Activated T-cell treated with anti-CD3 and anti-CD28 coated beads, Interleukin-2, amount 50 U/mL, for 72 hours (primary cell): ENCODE measurements at regions not wholly inside any gene's neighbourhood (a gene's known extent, or its start where the extent isn't known, plus 50 kb on each side); places are given as distances from the start of the nearest gene placed in this dataset.

Experiments
- ATAC-seq, 2 donors: fragments of 150-1000 bp; cut with Tn5 transposase; replicated peaks in 1 of 2; 2 replicates each; pipeline ENCODE4 v1.10.0; 2021; ENCODE audit warnings: moderate library complexity in 2 of 2, mild to moderate bottlenecking in 1 of 2
- DNase-seq, 2 donors: peaks; one replicate each; pipeline ENCODE4 v3.0.0; 2021 to 2022; ENCODE audit warnings: mixed read lengths in 1 of 2
- H3K27ac Mint-ChIP-seq: one replicate; pipeline ENCODE4 v1.8.0; 2022; ENCODE audit warnings: mild to moderate bottlenecking, moderate library complexity, mixed read lengths
- H3K27me3 Mint-ChIP-seq: one replicate; pipeline ENCODE4 v1.8.0; 2022; ENCODE audit warnings: low read depth, mixed read lengths
- H3K36me3 Mint-ChIP-seq, 2 donors: one replicate each; pipeline ENCODE4 v1.8.0; 2022; ENCODE audit warnings: mixed read lengths in 2 of 2, mild to moderate bottlenecking in 1 of 2; ENCODE audit not compliant: insufficient read depth in 2 of 2
- H3K4me1 Mint-ChIP-seq: one replicate; pipeline ENCODE4 v1.8.0; 2022; ENCODE audit warnings: low read depth, mixed read lengths
- H3K4me3 Mint-ChIP-seq, 2 donors: one replicate each; pipeline ENCODE4 v1.8.0; 2022; ENCODE audit warnings: mild to moderate bottlenecking in 2 of 2, mixed read lengths in 2 of 2, moderate library complexity in 2 of 2
- H3K9me3 Mint-ChIP-seq, 2 donors: one replicate each; pipeline ENCODE4 v1.8.0; 2022; ENCODE audit warnings: mixed read lengths in 2 of 2

GRCh38 chr18:51617572-51618260, 420.2 kb upstream of the MEX3C start:
- Mint-ChIP-seq H3K9me3 (no peaks in the 10 kb centered on the region), H3K4me1 (no peaks in the 10 kb centered on the region), H3K36me3 (peaks cover 0 to 2% of the 10 kb centered on the region in 2 donors), H3K4me3 (no peak overlapping the region), H3K27me3 (peaks cover 12% of the 10 kb centered on the region), H3K27ac (no peak overlapping the region)
- ATAC-seq (no peak), DNase-seq (no peak)

GRCh38 chr18:51619283-51619682, 421.8 kb upstream of the MEX3C start:
- H3K4me1 Mint-ChIP-seq, result no peaks in the 10 kb centered on the region
- H3K27me3 Mint-ChIP-seq, result peaks cover 22% of the 10 kb centered on the region
- no peak overlapping the region for H3K27ac Mint-ChIP-seq
- ATAC-seq (no peak), DNase-seq (no peak)
- no peak overlapping the region for H3K4me3 Mint-ChIP-seq
- H3K36me3 Mint-ChIP-seq, result no peaks in the 10 kb centered on the region
- no peaks in the 10 kb centered on the region for H3K9me3 Mint-ChIP-seq

- ATAC-seq (no peak), DNase-seq (peak; percentile 21 to 48)
- no peak overlapping the region for H3K4me3 Mint-ChIP-seq
- H3K36me3 Mint-ChIP-seq, result no peaks in the 10 kb centered on the region
- peaks cover 22% of the 10 kb centered on the region for H3K27me3 Mint-ChIP-seq
- no peaks in the 10 kb centered on the region for H3K9me3 Mint-ChIP-seq
- no peaks in the 10 kb centered on the region for H3K4me1 Mint-ChIP-seq
- no peak overlapping the region for H3K27ac Mint-ChIP-seq
These were observed 423.8 kb upstream of the MEX3C start for GRCh38 chr18:51621113-51621863.

DNA sequence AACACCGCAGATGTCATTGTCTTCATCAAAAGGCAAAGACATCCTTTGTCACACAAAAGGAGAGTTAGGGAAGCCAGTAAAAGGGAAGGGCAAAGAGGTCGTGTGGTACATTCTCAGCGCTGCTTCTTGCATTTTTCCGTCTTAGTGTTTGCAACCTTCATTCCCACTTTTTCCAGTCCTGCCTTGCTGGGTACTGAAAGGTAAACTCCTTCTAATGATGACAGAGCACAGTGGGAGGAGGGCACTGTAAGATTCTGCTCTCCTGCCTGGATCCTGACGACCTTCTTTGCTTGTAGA, 424.3 kb upstream of the MEX3C start:
- peaks cover 22% of the 10 kb centered on the region for H3K27me3 Mint-ChIP-seq

GRCh38 chr18:51622702-51623101, 425.2 kb upstream of the MEX3C start:
- Mint-ChIP-seq H3K9me3 (no peaks in the 10 kb centered on the region), H3K4me1 (no peaks in the 10 kb centered on the region), H3K36me3 (no peaks in the 10 kb centered on the region), H3K4me3 (no peak overlapping the region), H3K27me3 (peaks cover 22% of the 10 kb centered on the region), H3K27ac (no peak overlapping the region)
- ATAC-seq (no peak), DNase-seq (no peak)

More for the DNA sequence above, 424.3 kb upstream of the MEX3C start:
- Mint-ChIP-seq H3K36me3 (no peaks in the 10 kb centered on the region), H3K9me3 (no peaks in the 10 kb centered on the region), H3K4me1 (no peaks in the 10 kb centered on the region), H3K27ac (no peak overlapping the region), H3K4me3 (no peak overlapping the region)
- DNase-seq (no peak), ATAC-seq (no peak)

DNA sequence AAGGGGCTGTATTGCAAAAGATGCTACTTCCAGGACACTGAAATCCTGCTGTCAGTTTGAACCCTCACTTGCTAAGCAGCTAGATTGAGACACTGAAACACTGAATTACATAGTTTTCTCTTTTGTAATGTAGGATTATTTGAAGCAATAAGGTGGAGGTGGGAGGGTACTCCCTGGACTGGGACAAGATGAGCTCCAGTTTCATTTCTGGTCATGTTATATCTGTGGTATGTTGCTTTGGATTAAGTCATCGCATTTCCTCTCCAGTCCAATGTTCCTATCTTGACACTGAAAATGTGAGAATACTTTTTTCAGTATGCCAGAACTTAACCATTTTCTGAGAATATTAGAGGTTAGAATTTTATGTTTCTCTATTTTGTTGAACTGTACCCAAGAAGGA, 426.2 kb upstream of the MEX3C start:
- Mint-ChIP-seq H3K4me3 (no peak overlapping the region), H3K27me3 (peaks cover 22% of the 10 kb centered on the region), H3K27ac (no peak overlapping the region), H3K4me1 (no peaks in the 10 kb centered on the region), H3K9me3 (no peaks in the 10 kb centered on the region), H3K36me3 (no peaks in the 10 kb centered on the region)
- DNase-seq, result no peak
- ATAC-seq, result no peak

DNA sequence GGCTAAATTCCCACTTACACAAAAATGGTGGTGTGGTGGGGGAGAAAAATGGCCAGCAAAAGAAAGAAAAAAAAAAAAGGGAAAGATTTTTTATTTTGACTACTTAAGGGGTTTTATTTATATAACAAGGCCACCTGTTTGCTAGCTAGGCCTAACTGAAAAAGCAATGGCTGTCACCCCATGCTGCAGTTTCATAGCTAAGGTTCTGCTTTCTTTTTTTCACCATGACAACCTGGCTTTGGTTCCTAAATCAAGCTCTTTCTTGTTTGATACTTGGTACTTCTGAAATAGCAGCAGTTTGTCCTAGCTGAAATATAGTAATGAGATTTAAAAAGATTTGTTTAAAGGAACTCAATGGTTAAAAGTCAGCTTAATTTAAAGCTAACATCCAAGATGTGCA, 433.2 kb upstream of the MEX3C start:
- Mint-ChIP-seq H3K4me3 (no peak overlapping the region), H3K27ac (no peak overlapping the region), H3K9me3 (peaks cover 0 to under 1% of the 10 kb centered on the region in 2 donors), H3K27me3 (no peaks in the 10 kb centered on the region), H3K36me3 (no peaks in the 10 kb centered on the region), H3K4me1 (no peaks in the 10 kb centered on the region)
- ATAC-seq (no peak), DNase-seq (no peak)

DNA sequence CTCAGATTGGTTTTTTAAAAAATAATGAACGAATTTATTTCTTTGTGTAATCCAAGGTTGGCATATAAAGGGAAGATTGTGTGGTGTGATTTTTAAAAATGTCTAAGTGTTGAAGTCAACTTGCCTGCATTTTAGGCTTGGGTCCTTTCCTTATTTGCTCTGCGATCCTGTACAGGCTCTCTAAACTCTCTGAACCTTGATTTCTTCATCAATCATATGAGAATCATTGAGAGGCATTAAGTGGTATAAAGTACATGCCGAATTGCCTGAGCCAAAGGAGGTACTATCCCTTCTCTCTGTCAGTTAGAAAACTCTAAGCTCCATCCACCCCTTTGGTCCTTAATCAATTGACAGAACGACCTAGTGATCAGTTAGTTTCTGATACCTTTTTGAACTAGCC, 440.4 kb upstream of the MEX3C start:
- Mint-ChIP-seq H3K36me3 (no peaks in the 10 kb centered on the region), H3K4me1 (no peaks in the 10 kb centered on the region), H3K27ac (no peak overlapping the region), H3K4me3 (no peak overlapping the region), H3K9me3 (peaks cover 3 to 9% of the 10 kb centered on the region in 2 donors), H3K27me3 (no peaks in the 10 kb centered on the region)
- DNase-seq (no peak), ATAC-seq (no peak)

- H3K4me3 Mint-ChIP-seq, result no peak overlapping the region
- peaks cover 3 to 9% of the 10 kb centered on the region in 2 donors for H3K9me3 Mint-ChIP-seq
- H3K27me3 Mint-ChIP-seq, result no peaks in the 10 kb centered on the region
- no peaks in the 10 kb centered on the region for H3K36me3 Mint-ChIP-seq
- ATAC-seq (no peak), DNase-seq (no peak)
- H3K27ac Mint-ChIP-seq, result no peak overlapping the region
- H3K4me1 Mint-ChIP-seq, result no peaks in the 10 kb centered on the region
These were observed 442.1 kb upstream of the MEX3C start for GRCh38 chr18:51639541-51639940.

- no peak for DNase-seq
- no peak for ATAC-seq
These were observed 446.0 kb upstream of the MEX3C start for GRCh38 chr18:51643483-51643882.

DNA sequence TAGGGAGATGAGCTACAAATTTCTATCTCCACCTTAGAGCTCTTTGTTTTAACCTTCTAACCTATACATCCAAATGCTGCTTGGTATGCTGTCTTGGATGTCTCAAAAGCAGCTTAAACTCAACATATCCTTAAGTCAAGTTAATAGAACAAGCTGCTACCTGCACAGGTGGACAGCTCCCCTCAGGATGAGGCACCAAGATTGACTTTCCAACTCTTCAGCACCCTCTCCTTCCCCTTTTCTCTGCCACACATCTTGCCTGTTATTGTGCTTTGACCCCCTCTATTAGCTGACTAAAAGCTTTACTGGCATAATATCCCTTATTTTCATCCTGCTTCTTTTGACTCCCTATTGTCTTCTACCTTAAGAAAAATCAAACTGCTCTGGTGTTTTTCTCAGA, 448.1 kb upstream of the MEX3C start:
- Mint-ChIP-seq H3K27me3 (no peaks in the 10 kb centered on the region), H3K4me1 (no peaks in the 10 kb centered on the region), H3K36me3 (no peaks in the 10 kb centered on the region), H3K27ac (no peak overlapping the region), H3K4me3 (no peak overlapping the region), H3K9me3 (no peaks in the 10 kb centered on the region)
- DNase-seq (no peak), ATAC-seq (no peak)

More at GRCh38 chr18:51643483-51643882, 446.0 kb upstream of the MEX3C start:
- H3K9me3 Mint-ChIP-seq, result peaks cover 0 to 4% of the 10 kb centered on the region in 2 donors
- H3K36me3 Mint-ChIP-seq, result no peaks in the 10 kb centered on the region
- H3K4me1 Mint-ChIP-seq, result no peaks in the 10 kb centered on the region
- H3K27ac Mint-ChIP-seq, result no peak overlapping the region
- no peaks in the 10 kb centered on the region for H3K27me3 Mint-ChIP-seq
- no peak overlapping the region for H3K4me3 Mint-ChIP-seq

DNA sequence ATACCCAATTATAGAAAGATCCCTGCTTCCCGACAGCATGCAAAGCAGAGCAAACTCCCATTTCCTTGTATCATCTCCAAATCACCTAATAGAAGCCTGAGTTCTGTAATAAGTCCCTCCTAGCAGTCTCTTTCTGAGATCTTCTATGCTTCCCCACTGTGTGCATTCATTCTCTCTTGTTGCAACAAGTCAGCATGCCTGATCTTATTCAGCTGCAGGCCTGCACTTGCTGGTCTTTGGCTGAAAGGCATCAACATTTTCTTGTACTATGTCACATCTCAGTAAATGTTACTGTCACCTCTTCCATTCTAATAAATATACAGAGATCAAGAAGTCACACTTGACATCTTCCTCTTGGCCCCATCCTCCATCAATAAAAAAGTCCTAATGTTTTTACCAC, 449.9 kb upstream of the MEX3C start:
- no peak for ATAC-seq
- no peak overlapping the region for H3K27ac Mint-ChIP-seq

GRCh38 chr18:51647942-51648341, 450.5 kb upstream of the MEX3C start:
- DNase-seq (no peak), ATAC-seq (no peak)
- Mint-ChIP-seq H3K9me3 (peaks cover 0 to 2% of the 10 kb centered on the region in 2 donors), H3K4me3 (no peak overlapping the region), H3K27me3 (peaks cover 6% of the 10 kb centered on the region), H3K27ac (no peak overlapping the region), H3K4me1 (no peaks in the 10 kb centered on the region), H3K36me3 (no peaks in the 10 kb centered on the region)

More for the DNA sequence above, 449.9 kb upstream of the MEX3C start:
- no peak overlapping the region for H3K4me3 Mint-ChIP-seq
- no peaks in the 10 kb centered on the region for H3K36me3 Mint-ChIP-seq
- peaks cover 0 to 2% of the 10 kb centered on the region in 2 donors for H3K9me3 Mint-ChIP-seq
- no peak for DNase-seq
- no peaks in the 10 kb centered on the region for H3K4me1 Mint-ChIP-seq
- H3K27me3 Mint-ChIP-seq, result peaks cover 6% of the 10 kb centered on the region

DNA sequence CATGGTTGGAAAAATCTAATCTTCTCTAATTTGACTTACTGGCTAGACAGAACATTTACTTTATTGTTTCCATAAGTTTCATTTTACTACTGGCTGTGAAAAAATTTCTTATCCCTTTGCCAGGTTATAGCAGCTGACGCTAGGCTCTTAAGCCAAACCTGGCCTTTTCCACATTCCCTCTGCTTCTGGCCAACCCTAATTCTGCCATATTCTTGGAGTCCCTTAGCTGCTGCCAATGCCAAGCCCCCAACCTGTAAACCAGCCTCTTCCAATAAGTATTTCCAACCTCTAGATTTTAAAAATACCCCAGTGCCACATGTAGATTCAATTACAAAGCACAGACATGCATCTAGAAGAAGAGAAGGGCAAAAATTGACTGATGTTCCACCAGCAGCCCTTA, 452.3 kb upstream of the MEX3C start:
- no peaks in the 10 kb centered on the region for H3K36me3 Mint-ChIP-seq
- H3K4me1 Mint-ChIP-seq, result no peaks in the 10 kb centered on the region
- H3K9me3 Mint-ChIP-seq, result peaks cover 0 to 2% of the 10 kb centered on the region in 2 donors
- ATAC-seq (no peak), DNase-seq (no peak)
- H3K27ac Mint-ChIP-seq, result no peak overlapping the region
- H3K4me3 Mint-ChIP-seq, result no peak overlapping the region
- H3K27me3 Mint-ChIP-seq, result peaks cover 6% of the 10 kb centered on the region
